Fibroblast of the aortic adventitia (primary cell): ENCODE measurements at regions not wholly inside any gene's neighbourhood (a gene's known extent, or its start where the extent isn't known, plus 50 kb on each side); places are given as distances from the start of the nearest gene placed in this dataset.

Source experiments
- DNase-seq: peaks from one replicate; pipeline ENCODE4 v3.0.0-alpha.2; 2010; ENCODE audit warnings: low read depth
- H3K4me3 ChIP-seq: 2 replicates; pipeline ENCODE4 v1.5.1; 2011; ENCODE audit warnings: low read depth, mild to moderate bottlenecking, control low read depth, low read length, moderate library complexity
- CTCF ChIP-seq: IDR thresholded peaks from 2 replicates; pipeline ENCODE4 v1.5.1; 2011; ENCODE audit warnings: mild to moderate bottlenecking, low read length, control low read depth, inconsistent platforms; ENCODE audit not compliant: insufficient read depth

GRCh38 chr7:109377076-109377884 lies 807.6 kb downstream of the DNAJB9 start:
- H3K4me3 ChIP-seq: no peak overlapping the region
- no peak for DNase-seq
- no peak for TF ChIP-seq CTCF

- no peak for TF ChIP-seq CTCF
- no peak for DNase-seq
- H3K4me3 ChIP-seq: no peak overlapping the region
Measured at GRCh38 chr7:109386959-109387358, 817.3 kb downstream of the DNAJB9 start.

- H3K4me3 ChIP-seq: no peak overlapping the region
- no peak for TF ChIP-seq CTCF
- DNase-seq: no peak
Measured at GRCh38 chr7:109387530-109387929, 817.9 kb downstream of the DNAJB9 start.

DNA sequence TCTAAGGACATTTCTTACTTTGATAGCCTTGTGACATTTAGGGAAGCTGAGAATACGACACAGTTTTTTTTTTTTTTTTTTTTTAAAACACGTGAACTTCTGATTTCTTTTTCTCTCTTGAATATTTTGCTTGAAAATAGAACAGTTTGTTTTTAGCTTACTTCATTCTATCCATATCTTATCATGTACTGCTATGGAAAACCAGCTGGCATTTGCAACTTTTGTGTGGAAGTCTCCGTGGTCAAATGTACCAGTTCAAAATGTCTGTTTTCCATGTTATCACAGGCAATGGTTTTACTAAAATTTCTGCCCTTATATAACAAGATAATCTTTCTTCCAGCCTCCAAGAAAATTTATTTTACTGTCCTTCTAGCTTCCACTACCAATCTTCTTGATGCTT lies 821.6 kb downstream of the DNAJB9 start:
- H3K4me3 ChIP-seq: no peak overlapping the region
- no peak for DNase-seq
- no peak for TF ChIP-seq CTCF

DNA sequence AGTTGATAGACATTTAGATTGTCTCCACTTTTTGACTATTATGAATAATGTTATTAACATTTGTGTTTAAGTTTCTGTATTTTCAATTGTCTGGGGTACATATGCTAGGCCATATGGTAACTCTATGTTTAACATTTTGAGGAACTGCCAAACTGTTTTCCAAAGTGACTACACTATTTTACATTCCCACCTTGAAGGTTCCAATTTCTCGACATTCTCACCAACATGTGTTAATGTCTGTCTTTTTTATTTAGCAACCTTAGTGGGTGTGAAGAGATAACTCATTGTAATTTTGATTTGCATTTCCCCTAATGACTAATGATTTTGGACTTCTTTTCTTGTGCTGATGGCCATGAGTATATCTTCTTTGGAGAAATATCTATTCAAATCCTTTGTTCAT lies 832.4 kb downstream of the DNAJB9 start:
- TF ChIP-seq CTCF: no peak
- no peak for DNase-seq
- no peak overlapping the region for H3K4me3 ChIP-seq

DNA sequence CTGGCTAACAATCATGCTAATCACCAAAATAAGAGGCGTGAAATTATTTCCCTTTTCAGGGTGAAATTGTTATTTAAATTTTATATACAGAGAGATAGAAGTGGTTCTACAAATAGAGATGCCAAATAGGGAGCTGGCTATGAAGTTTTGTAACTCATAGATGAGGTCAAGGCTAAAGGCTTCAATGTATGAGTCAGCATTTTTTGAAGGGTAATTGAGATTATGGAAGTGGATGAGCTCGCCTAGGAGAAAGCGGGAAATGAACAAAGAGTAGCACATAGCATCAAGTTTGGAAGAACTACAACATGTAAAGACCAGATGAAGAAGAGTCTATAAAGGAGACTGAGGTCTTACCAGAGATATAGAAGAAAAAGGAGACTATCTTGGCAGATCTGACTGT lies 838.1 kb downstream of the DNAJB9 start:
- DNase-seq: no peak
- no peak for TF ChIP-seq CTCF
- H3K4me3 ChIP-seq: no peak overlapping the region

GRCh38 chr7:109437957-109438356 lies 868.3 kb downstream of the DNAJB9 start:
- H3K4me3 ChIP-seq: no peak overlapping the region
- no peak for DNase-seq
- TF ChIP-seq CTCF: no peak
